GM18867 (cell line): ENCODE measurements at regions not wholly inside any gene's neighbourhood (a gene's known extent, or its start where the extent isn't known, plus 50 kb on each side); places are given as distances from the start of the nearest gene placed in this dataset.
"Not testable (repeated sequence)": the region's sequence is repeated elsewhere in the genome, so short reads cannot be mapped to it uniquely, and the experiment has no call there.

Experiments used
- ATAC-seq: cut with Tn5 transposase; IDR thresholded peaks from one replicate; pipeline ENCODE4 v1.9.1; 2021; ENCODE audit warnings: mild to moderate bottlenecking, moderate library complexity; ENCODE audit not compliant: unreplicated experiment

DNA sequence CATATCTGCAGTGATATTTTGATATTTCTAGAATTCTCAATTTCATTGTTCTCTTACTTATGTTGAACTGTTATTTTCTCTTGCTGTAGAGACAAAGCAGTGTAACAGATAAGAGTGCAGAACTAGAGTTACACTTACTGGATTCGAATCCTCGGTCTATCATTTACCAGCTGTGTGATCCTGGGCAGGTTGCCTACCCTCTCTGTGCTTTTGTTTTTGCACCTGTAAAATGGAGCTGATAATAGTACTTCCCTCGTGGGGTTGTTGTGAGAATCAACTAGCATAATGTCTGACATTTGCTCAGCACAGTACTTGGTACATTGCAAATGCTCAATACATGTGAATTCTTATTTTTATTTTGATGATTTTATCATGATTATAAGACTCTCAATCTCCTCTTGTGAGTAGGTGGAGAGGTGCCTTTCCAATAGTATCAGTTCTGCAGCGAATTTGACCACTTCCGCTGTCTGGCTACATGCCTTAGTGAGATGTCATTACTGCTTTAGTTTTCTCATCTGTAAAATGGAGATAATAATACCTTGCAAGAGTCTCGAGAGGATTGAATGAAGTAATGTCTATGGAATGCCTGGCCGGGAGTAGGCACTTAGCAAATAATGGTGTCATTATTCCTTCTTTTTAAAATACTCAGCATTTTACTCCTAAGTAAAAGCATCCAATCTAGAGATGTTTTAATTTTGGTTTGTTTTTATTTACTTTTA lies 312.2 kb upstream of the MAF start:
- no peak for ATAC-seq

DNA sequence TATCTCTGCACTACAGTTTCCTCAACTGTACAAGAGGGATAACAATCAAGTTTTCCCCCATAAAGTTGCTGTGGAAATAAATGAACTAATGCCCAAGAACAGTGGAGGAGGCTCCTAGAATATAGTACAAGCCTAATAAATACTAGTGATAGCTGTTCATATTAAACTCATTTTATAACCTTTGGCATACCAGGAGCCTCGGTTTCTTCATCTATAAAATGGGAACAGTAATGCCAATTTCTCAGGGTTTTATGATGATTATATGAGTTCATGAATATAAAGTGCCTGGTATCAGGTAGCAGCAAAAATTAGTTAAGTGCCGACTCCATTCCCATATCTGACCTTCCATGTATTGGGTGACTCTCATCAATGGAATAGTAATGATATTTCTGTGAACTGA lies 311.1 kb upstream of the MAF start:
- ATAC-seq: no peak

DNA sequence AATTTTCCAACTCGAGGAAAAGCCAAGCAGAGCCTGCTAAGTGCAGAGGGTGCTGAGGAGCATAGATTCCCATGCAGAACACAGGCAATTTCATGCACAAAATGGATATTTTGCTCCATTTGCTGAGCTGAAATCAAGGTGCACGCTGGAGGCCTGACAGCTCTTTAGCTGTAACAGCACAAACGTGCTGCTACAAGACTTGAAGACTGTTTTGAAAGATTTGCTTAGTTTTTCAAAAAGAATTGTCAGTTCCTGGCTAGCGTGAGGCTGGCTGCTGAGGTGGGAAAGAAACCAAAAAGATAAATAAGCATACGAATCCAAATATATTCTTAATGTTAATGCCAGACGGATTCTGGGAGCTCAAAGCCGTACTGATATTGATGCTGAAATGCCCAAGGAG lies 309.0 kb upstream of the MAF start:
- no peak for ATAC-seq

DNA sequence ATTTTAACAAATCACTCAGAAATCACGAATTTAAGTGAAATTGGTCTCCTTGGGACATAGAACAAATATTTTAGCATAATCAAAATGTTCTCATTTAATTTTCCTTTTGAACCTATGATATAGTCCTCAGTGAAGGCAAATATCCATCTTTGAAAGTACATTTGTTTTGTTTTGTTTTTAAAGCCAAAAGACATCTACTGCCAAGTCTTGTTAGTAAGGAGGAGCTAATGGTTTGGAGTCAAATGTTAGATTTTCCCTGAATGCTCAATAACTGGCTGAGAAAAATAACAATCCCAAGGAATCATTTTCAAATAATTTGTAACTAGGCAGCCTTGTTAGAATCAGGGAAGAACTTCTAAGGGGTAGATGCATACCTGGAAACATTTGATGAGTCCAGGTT lies 302.9 kb upstream of the MAF start:
- ATAC-seq: no peak

DNA sequence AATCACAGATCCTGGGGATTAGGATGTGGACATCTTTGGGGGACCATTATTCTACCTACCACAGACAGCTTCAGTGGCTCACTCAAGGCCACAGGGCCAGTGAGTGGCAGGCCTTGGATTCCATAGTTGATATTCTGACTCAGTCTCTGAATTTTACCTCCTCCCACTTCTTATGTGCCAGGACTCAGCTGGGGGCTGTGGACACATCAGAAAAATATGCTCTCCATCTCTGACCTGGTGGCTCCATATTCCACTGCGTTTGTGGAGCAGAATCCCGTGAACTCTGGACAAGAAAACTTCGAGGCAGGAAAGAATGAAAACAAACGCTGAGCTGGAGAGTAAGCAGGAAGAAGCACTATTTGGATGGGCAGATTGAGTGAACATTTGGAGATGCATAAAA lies 301.8 kb upstream of the MAF start:
- no peak for ATAC-seq

DNA sequence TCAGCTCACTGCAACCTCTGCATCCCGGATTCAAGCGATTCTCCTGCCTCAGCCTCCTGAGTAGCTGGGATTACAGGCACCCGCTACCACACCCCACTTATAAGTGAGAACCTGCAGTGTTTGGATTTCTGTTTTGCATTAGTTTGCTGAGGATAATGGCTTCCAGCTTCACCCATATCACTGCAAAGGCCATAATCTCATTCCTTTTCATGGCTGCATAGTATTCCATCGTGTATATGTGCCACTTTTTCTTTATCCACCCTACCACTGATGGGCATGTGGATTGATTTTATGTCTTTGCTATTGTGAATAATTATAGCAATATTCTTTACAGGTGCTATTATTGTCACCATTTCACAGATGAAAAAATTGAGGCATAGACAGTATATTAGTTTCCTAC lies 301.0 kb upstream of the MAF start:
- no peak for ATAC-seq

DNA sequence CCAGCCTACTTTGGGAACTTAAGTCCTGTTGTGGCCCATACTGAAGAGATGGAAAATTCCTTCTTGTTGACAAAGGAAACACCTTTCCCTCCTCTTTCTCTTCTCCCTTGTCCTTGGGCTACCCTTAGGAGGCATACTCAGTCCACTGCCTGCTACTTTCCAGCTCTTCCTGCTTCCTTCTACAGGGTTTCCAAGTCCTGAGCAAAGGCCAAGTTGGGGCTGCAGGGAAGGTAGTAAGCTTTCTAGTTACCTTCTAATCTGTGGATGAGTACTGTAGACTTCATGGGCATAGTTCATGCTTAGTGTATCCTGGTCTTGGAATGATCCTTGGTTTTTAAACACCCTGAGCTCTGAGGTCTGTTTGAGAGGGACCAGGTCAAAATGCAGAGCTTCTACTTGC lies 299.2 kb upstream of the MAF start:
- ATAC-seq: no peak

DNA sequence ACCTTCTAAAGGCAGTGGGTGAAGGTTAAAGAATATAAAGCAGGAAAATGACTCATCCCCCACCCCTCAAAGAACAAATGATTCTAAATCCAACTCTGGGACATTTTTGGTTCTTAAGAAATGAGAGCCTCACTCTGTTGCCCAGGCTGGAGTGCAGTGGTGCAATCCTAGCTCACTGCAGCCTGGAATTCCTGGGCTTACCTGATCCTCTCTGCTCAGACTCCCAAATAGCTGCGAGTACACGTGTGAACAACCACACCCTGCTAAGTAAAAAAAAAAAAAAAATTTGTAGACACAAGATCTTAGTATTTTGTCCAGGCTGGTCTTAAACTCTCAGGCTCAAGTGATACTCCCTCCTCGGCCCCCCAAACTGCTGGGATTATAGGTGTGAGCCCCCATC lies 298.8 kb upstream of the MAF start:
- no peak for ATAC-seq

DNA sequence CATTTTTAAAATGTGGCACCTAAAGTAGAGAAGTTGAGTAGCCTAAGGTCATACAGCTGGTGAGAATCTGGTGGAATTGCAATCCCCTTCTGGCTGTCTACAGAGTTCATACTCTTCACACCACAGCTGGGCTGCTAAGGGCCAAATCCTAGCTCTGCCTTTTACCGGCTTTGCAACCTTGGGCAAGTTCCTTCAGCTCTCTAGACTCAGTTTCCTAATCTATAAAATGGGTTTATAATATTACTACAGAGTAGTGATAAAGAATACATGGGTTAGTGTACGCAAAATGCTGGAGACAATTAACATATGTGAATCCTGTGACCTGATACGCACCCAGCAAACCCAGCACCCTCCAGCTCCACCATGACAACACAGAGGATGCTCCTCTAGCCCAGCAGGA lies 298.2 kb upstream of the MAF start:
- no peak for ATAC-seq

DNA sequence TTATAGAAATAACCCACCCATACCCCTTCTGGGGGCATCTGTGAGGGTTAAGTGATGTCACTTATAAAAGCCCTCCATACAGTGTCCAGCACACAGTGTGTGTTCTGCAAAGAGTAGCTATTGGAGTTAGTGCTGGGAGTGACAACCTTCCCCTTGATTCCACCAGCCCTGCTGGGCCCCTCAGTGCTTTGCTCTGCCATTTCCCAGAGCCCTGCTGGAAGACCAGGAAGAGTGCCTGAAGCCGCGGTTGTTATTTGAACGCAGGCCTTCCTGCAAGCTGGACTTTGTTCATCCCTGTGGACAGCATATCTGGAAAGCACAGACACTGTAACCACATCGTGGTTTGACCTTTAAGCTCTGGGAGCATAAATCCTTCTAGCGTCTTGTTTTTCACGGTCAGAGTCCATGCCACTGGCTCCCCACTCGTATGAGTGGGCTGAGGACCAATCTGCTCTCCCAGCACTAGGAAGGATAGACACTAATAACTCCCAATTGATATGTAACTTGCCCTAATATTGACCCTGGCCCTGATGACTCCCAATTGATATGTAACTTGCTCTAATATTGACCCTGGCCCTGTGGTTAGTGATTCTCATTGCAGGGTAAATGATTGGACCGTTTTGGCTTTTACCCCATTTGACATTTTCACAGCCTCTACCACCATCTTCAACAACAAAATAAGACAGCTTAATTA lies 297.1 kb upstream of the MAF start:
- no peak for ATAC-seq

DNA sequence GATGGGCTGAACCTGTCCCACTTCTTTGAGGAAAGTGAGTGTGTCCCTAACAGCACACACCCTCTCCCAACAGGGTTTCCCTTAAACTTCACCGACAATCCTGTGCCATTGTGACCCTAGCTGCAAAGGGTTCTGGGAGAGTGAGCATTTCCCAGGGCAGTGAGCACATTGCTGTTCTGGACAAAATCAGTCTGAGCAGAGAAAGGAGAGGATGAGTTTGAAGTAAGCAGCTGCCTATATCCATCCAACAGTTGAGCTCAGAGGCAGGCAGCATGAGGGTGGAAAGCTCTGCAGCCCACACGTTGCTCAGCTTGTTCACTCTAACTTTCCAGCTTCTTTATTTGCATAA lies 296.5 kb upstream of the MAF start:
- no peak for ATAC-seq

DNA sequence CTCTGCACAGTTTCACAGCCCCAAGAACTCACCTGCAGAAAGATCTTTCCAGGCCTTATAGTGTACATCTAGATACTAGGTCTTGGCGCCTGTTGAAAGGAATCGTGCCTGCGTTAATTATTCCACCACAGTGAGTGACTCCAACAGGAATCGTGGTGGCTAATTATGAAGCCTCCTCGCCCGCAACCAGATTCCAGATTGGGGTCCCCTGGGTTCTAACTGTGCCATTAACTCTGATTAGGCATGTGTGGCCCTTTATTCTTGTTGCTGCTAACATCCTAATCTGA lies 295.3 kb upstream of the MAF start:
- ATAC-seq: no peak

DNA sequence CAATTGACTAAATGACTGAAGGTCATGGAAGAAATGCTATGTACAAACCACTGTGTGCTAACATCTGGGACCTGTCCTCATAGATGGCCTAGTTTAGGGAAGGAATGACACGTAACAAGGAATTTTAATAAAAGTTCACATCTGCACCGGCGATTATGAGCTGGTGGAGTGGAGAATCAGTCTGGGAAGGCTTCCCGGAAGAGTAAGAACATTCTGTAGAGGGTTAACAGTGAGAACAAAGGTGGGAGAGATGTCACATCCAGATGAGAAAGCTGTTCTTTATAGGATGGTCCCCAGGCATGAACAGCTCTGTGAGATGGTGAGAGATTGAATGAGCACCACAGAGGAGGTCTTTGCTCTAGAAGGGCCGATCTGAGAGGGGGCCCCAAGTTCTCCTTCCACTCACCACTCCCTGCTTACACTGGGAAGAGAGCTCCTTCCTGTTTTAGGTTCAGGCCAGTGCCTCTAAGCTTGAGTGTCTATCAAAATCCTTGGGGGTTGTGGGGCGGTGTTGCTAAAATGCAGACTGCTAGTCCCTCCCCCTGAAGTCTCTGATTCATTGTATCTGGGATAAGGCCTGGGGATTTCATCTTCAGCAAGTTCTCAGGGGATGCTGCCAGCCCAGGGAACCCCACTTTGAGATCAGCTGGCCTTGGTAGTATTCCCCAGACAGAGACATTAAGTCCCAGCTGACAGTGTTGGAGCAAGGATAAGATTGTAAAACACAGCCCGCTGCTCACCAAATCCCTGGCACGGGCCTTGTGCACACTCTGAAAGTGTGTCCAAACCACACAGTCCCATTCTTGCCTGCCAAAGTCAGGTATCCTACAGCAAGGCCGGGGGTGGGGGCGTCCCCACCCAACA lies 294.7 kb upstream of the MAF start:
- ATAC-seq: no peak

DNA sequence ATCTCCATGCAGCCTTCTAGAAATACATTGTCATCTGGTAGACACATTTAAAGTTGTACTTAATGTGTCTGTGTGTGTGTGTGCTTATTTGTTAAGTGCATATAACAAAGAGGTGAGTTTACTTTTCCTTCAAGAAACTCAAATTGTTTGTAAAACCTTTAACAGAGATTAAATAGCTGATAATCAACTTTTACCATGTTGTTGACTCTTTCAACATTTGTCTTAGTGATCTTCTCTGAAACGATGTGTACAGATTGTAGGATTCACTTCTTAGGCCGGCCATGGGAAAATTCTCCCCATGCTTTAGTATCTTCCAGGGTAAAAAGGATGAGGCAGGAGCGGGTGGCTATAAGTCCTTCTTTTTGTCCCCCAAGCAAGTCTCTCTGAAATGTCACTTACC lies 292.9 kb upstream of the MAF start:
- no peak for ATAC-seq

DNA sequence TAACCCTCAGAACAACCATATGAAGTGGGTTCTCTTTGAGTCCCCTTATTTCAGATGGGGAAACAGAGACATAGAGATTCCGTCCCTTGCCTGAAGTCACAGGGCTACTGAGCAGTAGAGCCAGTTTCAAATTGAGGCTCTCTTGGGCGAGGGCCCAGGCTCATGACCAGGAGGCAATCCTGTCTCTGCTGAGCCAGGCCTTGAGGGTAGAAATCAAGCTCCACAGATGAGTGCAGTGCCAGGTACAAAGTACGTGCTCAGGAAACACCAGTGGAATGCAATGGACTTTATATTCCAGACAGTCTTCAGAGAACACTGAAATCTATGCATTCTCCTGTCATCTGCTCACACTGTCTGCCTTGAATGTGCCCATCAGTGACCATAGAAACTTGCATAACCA lies 291.7 kb upstream of the MAF start:
- no peak for ATAC-seq

DNA sequence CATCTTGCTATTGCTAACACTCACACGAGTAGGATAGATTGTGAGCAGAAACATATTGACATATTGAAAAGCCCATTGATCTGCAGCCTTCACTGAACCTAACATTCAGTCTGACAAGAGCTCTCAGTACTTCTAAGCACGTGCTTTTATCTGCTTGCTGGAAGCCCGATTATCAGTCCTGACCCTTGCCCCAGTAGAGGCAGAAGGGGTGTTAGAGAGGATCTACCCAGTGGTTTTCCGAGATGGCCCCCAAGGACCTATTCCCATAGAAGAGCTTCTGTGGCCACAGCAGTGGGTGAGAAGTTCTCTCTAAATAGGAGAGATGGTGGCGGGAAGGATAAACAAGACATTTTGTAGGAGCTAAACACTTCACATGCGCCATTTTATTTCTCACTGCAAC lies 290.9 kb upstream of the MAF start:
- no peak for ATAC-seq

DNA sequence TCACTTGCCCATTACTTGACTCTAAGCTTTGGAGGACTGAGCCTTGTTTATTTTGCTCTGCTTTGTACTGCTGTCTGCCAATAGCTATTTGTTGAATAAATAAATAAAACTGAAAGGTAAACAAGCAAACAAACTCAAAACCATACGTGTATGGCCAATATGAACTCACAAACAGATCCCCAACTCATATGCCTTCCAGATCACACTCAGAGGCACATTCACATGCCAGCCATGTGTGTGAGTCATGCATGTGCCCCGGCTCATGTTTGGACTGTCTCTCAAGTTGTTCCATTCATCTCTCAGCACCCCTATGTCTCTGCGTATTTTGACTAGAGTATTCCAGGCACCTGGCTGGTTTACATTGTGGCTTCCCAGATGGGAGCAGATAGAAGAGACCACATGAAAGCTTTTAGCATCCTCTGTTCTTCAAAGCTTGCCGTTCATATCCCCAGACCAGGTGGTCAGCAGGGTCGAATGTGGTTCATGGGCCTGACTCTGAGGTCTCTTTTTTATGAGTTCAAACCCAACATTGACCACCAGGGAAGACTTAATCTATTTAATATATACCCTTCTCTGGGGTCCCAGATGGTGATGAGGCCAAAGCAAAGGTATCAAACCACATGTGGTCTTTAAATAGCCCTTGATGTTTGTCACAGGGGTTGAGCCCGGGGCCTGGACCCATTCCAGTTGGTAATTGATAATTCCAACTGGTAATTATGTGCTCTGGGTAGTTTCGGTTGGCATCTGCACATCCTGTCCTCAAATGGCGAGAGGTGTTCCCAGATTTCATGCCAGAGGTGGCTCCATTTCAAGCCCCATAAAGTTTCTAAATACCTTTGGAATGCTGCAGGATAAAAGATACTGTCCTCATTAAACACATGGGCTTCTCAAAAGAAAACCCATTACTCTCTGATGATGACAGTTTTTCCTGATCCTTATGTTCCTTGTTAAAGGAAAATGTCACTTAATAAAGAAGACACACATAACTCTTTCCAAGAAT lies 287.3 kb upstream of the MAF start:
- ATAC-seq: no peak

DNA sequence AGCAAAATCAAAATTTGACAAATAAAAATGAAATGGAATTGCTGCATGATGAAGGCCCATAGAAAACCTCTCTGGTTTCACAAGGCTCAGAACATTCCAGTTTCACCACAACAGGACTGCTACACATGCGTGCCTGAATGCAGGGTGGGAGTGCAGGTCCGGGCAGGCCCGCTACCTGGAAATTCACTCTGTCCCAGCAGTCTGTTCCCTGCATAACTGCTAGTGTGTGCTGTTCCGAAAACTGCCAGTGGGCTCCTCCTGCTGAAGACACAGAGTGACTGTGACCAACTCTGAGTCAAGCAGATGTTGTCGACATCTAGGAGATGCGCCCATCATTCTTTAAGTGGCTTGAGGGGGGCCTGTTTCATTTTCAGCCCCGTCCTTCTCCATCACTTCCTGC lies 284.8 kb upstream of the MAF start:
- no peak for ATAC-seq

DNA sequence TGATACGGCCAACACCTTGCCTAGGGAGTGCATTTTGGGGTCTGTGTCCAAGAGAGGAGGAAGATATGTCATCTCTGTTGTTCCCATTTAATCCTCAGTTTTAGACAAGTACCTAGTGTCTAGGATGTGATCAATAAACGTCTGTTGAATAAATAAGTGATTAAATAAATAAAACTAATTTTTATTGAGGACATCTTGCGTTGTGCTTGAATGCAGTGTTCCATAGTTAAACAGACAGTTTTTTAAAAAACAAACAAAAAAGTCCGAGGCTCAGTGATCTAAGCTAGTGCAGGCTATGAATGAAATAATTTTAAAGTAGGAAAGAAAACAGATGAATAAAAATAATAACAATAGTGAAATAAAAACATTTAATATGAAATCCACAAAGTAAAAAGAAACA lies 283.0 kb upstream of the MAF start:
- ATAC-seq: no peak

DNA sequence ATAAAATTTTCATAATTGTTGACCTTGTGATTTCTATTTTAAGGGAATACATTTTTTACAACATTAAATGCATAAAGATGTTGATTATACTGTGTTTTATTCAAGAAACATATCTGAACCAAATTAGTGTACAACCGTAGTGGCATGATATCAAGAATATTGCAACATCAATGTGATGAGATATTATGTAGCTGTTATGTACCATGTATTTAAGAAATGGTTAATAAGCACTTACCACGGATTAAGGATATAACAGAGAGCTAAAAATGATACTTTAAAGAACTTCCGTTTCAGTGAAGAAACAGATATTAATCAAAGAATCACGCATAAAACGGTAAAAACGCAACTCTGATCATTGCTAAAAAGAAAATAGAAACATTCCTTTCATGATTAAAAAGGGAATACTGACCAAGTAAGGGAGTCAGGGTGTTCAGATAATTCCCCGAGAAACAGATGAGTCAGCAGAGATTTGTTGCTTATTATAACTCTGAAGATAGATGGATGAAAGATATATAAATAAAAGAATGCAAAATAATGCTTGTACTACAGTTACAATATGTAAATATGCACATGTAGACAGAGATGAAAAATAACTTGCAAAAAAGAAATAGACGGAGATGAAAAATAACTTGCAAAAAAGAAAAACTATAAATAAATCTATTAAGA lies 281.9 kb upstream of the MAF start:
- no peak for ATAC-seq

DNA sequence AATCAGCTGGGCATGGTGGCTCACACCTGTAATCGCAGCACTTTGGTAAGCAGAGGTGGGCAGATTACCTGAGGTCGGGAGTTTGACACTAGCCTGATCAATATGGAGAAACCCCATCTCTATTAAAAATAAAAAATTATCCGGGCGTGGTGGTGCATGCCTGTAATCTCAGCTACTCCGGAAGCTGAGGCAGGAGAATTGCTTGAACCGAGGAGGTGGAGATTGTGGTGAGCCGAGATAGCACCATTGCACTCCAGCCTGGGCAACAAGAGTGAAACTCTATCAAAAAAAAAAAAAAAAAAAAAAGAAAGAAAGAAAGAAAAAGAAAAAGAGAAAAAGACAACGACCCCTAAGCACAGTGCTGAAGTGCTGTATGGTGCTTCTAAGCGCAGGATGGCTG lies 280.6 kb upstream of the MAF start:
- ATAC-seq: not testable (repeated sequence)
